HG02678 (cell line): ENCODE measurements at regions not wholly inside any gene's neighbourhood (a gene's known extent, or its start where the extent isn't known, plus 50 kb on each side); places are given as distances from the start of the nearest gene placed in this dataset.

Experiments used
- ATAC-seq: cut with Tn5 transposase; IDR thresholded peaks from one replicate; pipeline ENCODE4 v1.9.1; 2021; ENCODE audit warnings: mild to moderate bottlenecking, moderate library complexity; ENCODE audit not compliant: unreplicated experiment

- no peak for ATAC-seq
These were observed 227.4 kb upstream of the SP4 start for GRCh38 chr7:21200503-21200902.

- ATAC-seq, result no peak
These were observed 213.2 kb upstream of the SP4 start for GRCh38 chr7:21214657-21215056.

- ATAC-seq, result no peak
These were observed 212.6 kb upstream of the SP4 start for GRCh38 chr7:21215307-21215706.

GRCh38 chr7:21217365-21217764, 210.5 kb upstream of the SP4 start:
- no peak for ATAC-seq

GRCh38 chr7:21218155-21218554, 209.7 kb upstream of the SP4 start:
- no peak for ATAC-seq

GRCh38 chr7:21221130-21221529, 206.8 kb upstream of the SP4 start:
- ATAC-seq, result no peak

GRCh38 chr7:21238400-21239116, 189.3 kb upstream of the SP4 start:
- no peak for ATAC-seq

- no peak for ATAC-seq
These were observed 184.6 kb upstream of the SP4 start for GRCh38 chr7:21243265-21243664.

GRCh38 chr7:21251151-21251800, 176.6 kb upstream of the SP4 start:
- ATAC-seq, result no peak

GRCh38 chr7:21253740-21254687, 173.9 kb upstream of the SP4 start:
- peak; percentile 56 for ATAC-seq

GRCh38 chr7:21256310-21256877, 171.5 kb upstream of the SP4 start:
- no peak for ATAC-seq

- no peak for ATAC-seq
These were observed 166.9 kb upstream of the SP4 start for GRCh38 chr7:21260939-21261338.

- ATAC-seq, result peak; percentile 67
These were observed 166.0 kb upstream of the SP4 start for GRCh38 chr7:21261627-21262594.

GRCh38 chr7:21269021-21269420, 158.9 kb upstream of the SP4 start:
- ATAC-seq, result no peak

GRCh38 chr7:21276471-21277035, 151.3 kb upstream of the SP4 start:
- ATAC-seq, result no peak

GRCh38 chr7:21278944-21279343, 148.9 kb upstream of the SP4 start:
- ATAC-seq, result no peak

GRCh38 chr7:21281193-21281592, 146.7 kb upstream of the SP4 start:
- no peak for ATAC-seq

GRCh38 chr7:21293771-21294170, 134.1 kb upstream of the SP4 start:
- ATAC-seq, result no peak

- no peak for ATAC-seq
These were observed 128.1 kb upstream of the SP4 start for GRCh38 chr7:21299766-21300165.

- ATAC-seq, result no peak
These were observed 127.2 kb upstream of the SP4 start for GRCh38 chr7:21300692-21301091.
